C4-2B (cell line): ENCODE measurements at regions not wholly inside any gene's neighbourhood (a gene's known extent, or its start where the extent isn't known, plus 50 kb on each side); places are given as distances from the start of the nearest gene placed in this dataset.

Experiments
- H3K27ac ChIP-seq: fragments of 450-650 bp; 2 replicates; pipeline ENCODE4 v1.5.1; 2017
- CTCF ChIP-seq: fragments of 450-650 bp; conservative IDR thresholded peaks from 2 replicates; pipeline ENCODE4 v1.5.1; 2017; ENCODE audit warnings: mild to moderate bottlenecking
- ZFX ChIP-seq: fragments of 450-650 bp; IDR thresholded peaks from 2 replicates; pipeline ENCODE4 v1.6.1; 2017

- no peak overlapping the region for H3K27ac ChIP-seq
- TF ChIP-seq CTCF (no peak), ZFX (no peak)
Measured at GRCh38 chr18:60981682-60982328, 351.4 kb upstream of the CDH20 start.

- no peak overlapping the region for H3K27ac ChIP-seq
- TF ChIP-seq CTCF (no peak), ZFX (no peak)
Measured at GRCh38 chr18:60982329-60982695, 350.9 kb upstream of the CDH20 start.

GRCh38 chr18:60982928-60983327 lies 350.3 kb upstream of the CDH20 start:
- TF ChIP-seq CTCF (no peak), ZFX (no peak)
- H3K27ac ChIP-seq: no peak overlapping the region

- TF ChIP-seq ZFX: no peak
- no peak for TF ChIP-seq CTCF
- H3K27ac ChIP-seq: no peak overlapping the region
Measured at GRCh38 chr18:60984510-60984909, 348.7 kb upstream of the CDH20 start.

GRCh38 chr18:60987963-60988362 lies 345.3 kb upstream of the CDH20 start:
- H3K27ac ChIP-seq: no peak overlapping the region
- TF ChIP-seq CTCF (no peak), ZFX (no peak)

- TF ChIP-seq CTCF: no peak
- TF ChIP-seq ZFX: no peak
Measured at GRCh38 chr18:60996326-60996725, 336.9 kb upstream of the CDH20 start.

GRCh38 chr18:60996822-60997221 lies 336.4 kb upstream of the CDH20 start:
- TF ChIP-seq ZFX (no peak), CTCF (no peak)
- no peak overlapping the region for H3K27ac ChIP-seq

More at GRCh38 chr18:60996326-60996725, 336.9 kb upstream of the CDH20 start:
- no peak overlapping the region for H3K27ac ChIP-seq
